ENCODE measurements at regions not wholly inside any gene's neighbourhood (a gene's known extent, or its start where the extent isn't known, plus 50 kb on each side); places are given as distances from the start of the nearest gene placed in this dataset.
"Not testable (repeated sequence)": the region's sequence is repeated elsewhere in the genome, so short reads cannot be mapped to it uniquely, and the experiment has no call there.

DNA sequence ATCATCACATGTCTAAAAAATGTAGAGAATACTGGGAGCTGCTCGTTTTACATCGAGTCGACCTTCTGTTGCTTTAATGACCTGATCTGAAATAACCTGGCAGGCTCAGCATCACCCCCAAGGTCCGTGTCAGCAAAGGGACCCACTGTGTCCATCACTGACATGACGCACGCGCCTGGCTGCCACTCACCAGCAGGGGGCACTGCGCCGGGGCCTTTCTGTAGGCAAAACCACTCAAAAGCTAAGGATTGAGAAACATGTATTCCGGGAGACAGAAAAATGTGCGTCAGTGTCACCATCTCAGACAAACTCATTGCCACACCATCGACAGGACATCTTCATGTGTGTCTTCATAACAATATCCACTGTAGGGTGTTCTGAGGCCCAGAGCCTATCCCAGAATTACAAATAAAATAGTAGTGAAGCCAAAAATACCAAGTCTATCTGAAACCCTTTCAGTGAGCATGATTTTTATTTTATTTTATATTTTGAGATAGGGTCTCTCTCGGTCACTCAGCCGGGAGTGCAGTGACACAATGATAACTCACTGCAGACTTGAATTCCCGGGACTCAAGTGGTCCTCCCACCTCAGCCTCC, 130.3 kb upstream of the LSM14A start:
- DNase-seq, result peak; percentile 60

- DNase-seq, result no peak
Observed at GRCh38 chr19:34044021-34044420, 128.3 kb upstream of the LSM14A start.

GRCh38 chr19:34049944-34050343, 122.4 kb upstream of the LSM14A start:
- no peak for DNase-seq

DNA sequence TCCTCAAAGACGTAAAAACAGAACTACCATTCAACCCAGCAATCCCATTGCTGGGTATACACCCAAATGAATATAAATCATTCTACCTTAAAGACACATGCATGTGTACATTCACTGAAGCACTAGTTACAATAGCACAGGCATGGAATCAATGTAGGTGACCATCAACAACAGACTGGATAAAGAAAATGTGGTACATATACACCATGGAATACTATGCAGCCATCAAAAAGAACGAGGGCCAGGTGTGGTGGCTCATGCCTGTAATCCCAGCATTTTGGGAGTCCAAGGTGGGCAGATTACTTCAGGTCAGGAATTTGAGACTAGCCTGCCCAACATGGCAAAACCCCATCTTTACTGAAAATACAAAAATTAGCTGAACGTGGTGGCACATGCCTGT, 121.9 kb upstream of the LSM14A start:
- DNase-seq, result not testable (repeated sequence)

GRCh38 chr19:34051255-34051654, 121.0 kb upstream of the LSM14A start:
- DNase-seq, result no peak

DNA sequence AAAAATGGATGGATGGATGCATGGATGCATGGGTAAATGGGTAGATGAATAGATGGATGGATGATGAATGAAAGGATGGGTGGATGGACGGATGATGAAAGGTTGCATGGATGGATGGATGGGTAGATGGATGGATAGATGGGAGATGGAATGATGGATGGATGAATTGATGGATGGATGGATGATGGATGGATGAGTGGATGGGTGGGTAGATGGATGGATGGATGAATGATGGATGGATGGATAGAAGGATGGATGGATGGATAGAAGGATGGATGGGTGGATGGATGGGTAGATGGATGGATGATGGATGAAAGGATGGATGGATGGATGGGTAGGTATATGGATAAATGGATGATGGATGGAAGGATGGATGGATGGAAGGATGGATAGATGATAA, 115.1 kb upstream of the LSM14A start:
- DNase-seq, result no peak

DNA sequence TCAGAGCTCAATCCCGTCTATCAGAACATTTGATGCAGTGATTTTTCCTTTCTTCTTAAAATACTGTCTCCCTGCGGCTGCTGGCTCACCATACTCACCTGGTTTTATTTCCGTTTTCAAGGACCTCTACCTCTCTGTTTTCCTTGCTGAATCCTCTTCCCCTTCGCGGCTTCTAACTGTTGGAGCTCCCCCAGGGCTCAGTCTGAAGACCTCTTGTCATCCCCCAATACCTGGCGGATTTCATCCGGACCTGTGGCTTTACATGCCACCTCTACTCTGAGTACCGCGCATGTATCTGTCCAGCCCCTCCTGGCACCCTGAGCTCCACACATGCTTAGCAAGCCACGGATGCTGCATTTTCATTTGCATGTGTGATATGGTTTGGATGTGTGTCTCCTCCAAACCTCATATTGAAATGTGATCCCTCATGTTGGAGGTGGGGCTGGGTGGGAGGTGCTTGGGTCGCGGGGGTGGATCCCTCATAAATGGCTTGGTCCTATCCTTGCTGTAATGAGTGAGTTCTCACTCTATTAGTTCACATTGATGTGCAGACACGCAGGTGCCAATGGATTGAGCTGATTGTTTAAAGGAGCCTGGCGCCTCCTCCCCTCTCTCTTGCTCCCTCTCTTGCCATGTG, 106.2 kb upstream of the LSM14A start:
- no peak for DNase-seq

DNA sequence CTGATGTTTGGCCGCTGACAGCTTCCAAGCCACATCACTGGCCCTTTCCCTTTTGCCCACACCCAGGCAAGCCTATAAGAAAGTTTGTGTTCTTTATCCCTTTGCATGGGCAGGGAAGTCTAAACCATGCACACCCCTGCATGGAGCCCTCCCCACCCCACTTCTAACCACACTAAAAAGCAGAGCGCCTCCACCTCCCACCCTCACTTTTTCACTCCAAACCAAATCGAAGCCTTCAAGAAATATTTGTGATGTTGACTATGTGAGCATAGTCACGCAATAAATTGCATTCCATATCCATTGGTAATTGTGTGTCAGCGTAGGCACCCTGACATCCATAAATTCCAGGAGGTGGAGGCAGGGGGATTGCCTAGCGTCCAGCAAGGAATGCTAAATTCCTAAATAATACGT, 104.4 kb upstream of the LSM14A start:
- no peak for DNase-seq

- no peak for DNase-seq
Observed at GRCh38 chr19:34075661-34076091, 96.6 kb upstream of the LSM14A start.

DNA sequence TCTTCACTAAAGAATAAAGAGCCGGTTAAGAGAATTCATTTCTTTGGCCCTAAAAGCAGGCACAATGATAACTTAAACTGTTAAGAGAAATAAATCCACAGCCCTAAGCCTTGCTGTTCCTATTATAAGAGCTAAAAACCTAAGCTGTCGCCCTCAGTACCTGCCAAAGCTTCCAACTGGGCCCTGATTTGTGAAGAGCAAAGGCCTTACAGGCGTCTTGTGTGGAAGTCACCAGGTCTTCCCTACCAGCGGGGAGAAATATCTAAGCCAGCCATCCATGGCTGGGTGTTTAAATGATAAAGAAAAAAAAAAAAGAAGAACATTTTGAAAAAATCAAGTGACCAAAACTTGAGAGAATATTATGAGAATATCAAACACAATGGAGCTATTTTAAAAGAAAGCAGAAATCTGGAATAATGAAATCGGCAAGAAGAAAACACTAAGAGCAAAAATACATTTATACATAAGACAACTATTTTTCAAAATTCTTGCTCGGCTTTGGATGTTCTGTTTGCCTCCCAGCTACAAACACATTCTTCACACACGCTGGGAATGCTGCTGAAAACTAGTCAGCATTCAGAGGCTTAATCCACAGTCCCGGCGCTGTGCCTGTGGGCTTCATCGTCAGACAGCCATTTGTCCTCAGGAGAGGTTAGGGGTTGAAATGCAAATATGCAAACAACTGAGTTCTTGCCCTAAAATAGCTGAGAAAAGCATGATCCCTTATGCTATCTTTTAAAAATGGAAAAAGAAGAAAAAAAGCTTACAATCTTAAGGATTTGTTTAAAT, 89.8 kb upstream of the LSM14A start:
- peak; percentile 46 for DNase-seq

DNA sequence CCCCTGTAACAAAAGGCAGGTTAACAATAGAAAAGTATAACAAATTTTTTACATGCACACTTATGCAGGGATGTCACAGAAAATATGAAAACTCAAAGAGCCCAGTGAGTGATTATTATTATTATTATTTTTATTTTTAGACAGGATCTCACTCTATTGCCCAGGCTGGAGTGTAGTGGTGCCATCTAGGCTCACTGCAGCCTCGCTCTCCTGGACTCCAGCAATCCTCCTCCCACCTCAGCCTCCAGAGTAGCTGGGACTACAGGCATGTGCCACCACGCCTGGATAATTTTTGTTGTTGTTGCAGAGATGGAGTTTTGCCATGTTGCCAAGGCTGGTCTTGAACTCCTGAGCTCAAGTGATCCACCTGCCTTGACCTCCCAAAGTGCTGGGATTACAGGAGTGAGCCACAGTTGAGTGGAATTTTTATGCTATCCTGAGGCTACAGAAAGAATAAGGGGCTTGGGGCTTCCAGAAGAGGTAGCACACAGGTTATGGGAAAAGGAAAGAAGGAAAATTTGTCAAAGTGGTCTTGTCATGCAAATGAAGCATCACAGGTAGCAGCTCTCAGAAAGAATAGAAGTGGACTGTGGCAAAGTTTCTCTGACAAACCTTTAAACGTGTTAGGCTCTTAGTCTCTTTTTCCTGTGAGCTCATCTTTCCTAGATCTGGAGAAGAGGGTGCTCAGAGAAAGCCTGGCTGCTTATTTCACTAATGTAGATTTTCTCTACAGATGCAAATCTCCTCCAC, 87.7 kb upstream of the LSM14A start:
- DNase-seq, result no peak

GRCh38 chr19:34085336-34085735, 87.0 kb upstream of the LSM14A start:
- DNase-seq, result no peak

- DNase-seq, result no peak
Observed at GRCh38 chr19:34088292-34088691, 84.0 kb upstream of the LSM14A start.

GRCh38 chr19:34089566-34089965, 82.7 kb upstream of the LSM14A start:
- DNase-seq, result no peak

GRCh38 chr19:34094960-34095359, 77.3 kb upstream of the LSM14A start:
- no peak for DNase-seq

DNA sequence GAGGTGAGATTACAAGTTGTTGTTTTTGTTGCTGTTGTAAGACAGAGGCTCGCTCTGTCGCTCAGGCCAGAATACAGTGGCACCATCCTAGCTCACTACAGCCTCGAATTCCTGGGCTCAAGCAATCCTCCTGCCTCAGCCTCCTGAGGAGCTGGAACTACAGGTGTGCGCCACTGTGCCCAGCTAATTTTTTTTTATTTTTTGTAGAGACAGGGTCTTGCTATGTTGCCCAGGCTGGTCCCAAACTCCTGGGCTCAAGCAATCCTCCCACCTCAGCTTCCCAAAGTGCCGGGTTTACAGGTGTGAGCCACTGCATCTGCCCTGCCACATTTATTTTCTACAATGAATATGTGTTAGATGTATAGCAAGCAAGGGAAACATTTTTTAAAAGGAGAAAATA, 76.9 kb upstream of the LSM14A start:
- not testable (repeated sequence) for DNase-seq

GRCh38 chr19:34096020-34096915, 76.0 kb upstream of the LSM14A start:
- DNase-seq, result peak; percentile 92

DNA sequence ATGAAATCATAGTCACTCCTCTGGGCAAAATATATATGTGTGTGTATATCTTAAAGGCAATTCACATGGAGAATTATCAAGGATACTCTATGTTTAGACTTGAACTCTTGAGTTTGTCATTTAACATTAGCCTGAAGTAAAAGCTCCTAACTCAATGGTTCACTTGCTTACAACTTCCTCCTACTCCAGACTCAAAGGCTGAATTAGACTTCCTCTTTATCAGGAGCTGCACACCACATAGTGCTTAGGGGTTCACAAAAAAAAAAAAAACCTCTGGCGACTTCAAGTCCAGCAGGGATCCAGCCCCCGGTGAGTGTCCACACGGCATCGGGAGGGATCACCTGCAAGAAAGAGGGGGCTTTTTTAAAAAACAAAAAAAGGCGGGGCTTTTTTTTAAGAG, 68.2 kb upstream of the LSM14A start:
- DNase-seq, result no peak

- no peak for DNase-seq
Observed at GRCh38 chr19:34104557-34104956, 67.7 kb upstream of the LSM14A start.

GRCh38 chr19:34109596-34109995, 62.7 kb upstream of the LSM14A start:
- DNase-seq, result no peak

- DNase-seq, result no peak
Observed at GRCh38 chr19:34118879-34119748, 53.2 kb upstream of the LSM14A start.

All from NCI-H82 (cell line).